Activated CD4-positive, alpha-beta T cell treated with anti-CD3 and anti-CD28 coated beads, Interleukin-2, Interleukin-4, amounts not matched to agents 100 ng/mL and 50 ng/mL, durations not matched to agents 16 hours and 8 hours (primary cell): ENCODE measurements at regions not wholly inside any gene's neighbourhood (a gene's known extent, or its start where the extent isn't known, plus 50 kb on each side); places are given as distances from the start of the nearest gene placed in this dataset.
A peak's percentile ranks its signal among the peaks of the same experiment; 100 is the strongest.
"Not testable (repeated sequence)": the region's sequence is repeated elsewhere in the genome, so short reads cannot be mapped to it uniquely, and the experiment has no call there.

Experiments used
- DNase-seq: peaks from one replicate; pipeline ENCODE4 v3.0.0-alpha.2; 2020; ENCODE audit warnings: low spot score

- not testable (repeated sequence) for DNase-seq
Measured at GRCh38 chr5:122669709-122670108, 105.2 kb upstream of the SNX2 start.

- no peak for DNase-seq
Measured at GRCh38 chr5:122673343-122673742, 101.5 kb upstream of the SNX2 start.

- DNase-seq, result no peak
Measured at GRCh38 chr5:122674385-122674784, 100.5 kb upstream of the SNX2 start.

- DNase-seq, result no peak
Measured at GRCh38 chr5:122680623-122681350, 94.1 kb upstream of the SNX2 start.

- DNase-seq, result no peak
Measured at GRCh38 chr5:122683631-122684030, 91.2 kb upstream of the SNX2 start.

GRCh38 chr5:122690266-122690665 is 84.6 kb upstream of the SNX2 start:
- no peak for DNase-seq

GRCh38 chr5:122691931-122692330 is 82.9 kb upstream of the SNX2 start:
- DNase-seq, result no peak

GRCh38 chr5:122693963-122694362 is 80.9 kb upstream of the SNX2 start:
- DNase-seq, result no peak

GRCh38 chr5:122694884-122695283 is 80.0 kb upstream of the SNX2 start:
- DNase-seq, result no peak

- not testable (repeated sequence) for DNase-seq
Measured at GRCh38 chr5:122696735-122697134, 78.1 kb upstream of the SNX2 start.

GRCh38 chr5:122697191-122697590 is 77.7 kb upstream of the SNX2 start:
- DNase-seq, result no peak

GRCh38 chr5:122699201-122699600 is 75.7 kb upstream of the SNX2 start:
- DNase-seq, result no peak

GRCh38 chr5:122701640-122702523 is 73.0 kb upstream of the SNX2 start:
- peak; percentile 47 for DNase-seq

GRCh38 chr5:122702524-122702875 is 72.4 kb upstream of the SNX2 start:
- peak; percentile 15 for DNase-seq

GRCh38 chr5:122703203-122703602 is 71.7 kb upstream of the SNX2 start:
- peak; percentile 24 for DNase-seq

- DNase-seq, result peak; percentile 39
Measured at GRCh38 chr5:122704247-122705036, 70.4 kb upstream of the SNX2 start.

- no peak for DNase-seq
Measured at GRCh38 chr5:122705851-122706250, 69.0 kb upstream of the SNX2 start.

- no peak for DNase-seq
Measured at GRCh38 chr5:122707796-122708195, 67.1 kb upstream of the SNX2 start.

GRCh38 chr5:122713041-122713440 is 61.8 kb upstream of the SNX2 start:
- no peak for DNase-seq

GRCh38 chr5:122715095-122715494 is 59.8 kb upstream of the SNX2 start:
- DNase-seq, result no peak

- no peak for DNase-seq
Measured at GRCh38 chr5:122718611-122719010, 56.3 kb upstream of the SNX2 start.

GRCh38 chr5:122719991-122720746 is 54.7 kb upstream of the SNX2 start:
- no peak for DNase-seq
